ENCODE measurements at regions not wholly inside any gene's neighbourhood (a gene's known extent, or its start where the extent isn't known, plus 50 kb on each side); places are given as distances from the start of the nearest gene placed in this dataset.

GRCh38 chr12:42696406-42697149 is 107.0 kb upstream of the PRICKLE1 start:
- peak; percentile 77 for ATAC-seq
- Histone ChIP-seq H3K9me3 (no peaks in the 10 kb centered on the region), H3K4me3 (no peak overlapping the region), H3K36me3 (no peaks in the 10 kb centered on the region), H3K27ac (peak overlapping the region in 3 of 4 donors; percentile 21 to 46 (median 42)), H3K4me1 (no peaks in the 10 kb centered on the region), H3K27me3 (no peaks in the 10 kb centered on the region)
- 42 to 54% methylated on average over 9 to 10 of the region's 10 CpGs for WGBS, 2 donors (ENCODE audit: low coverage in 1 of 2)
- TF ChIP-seq EP300 (IDR thresholded peaks at IDR 0.05) (no peak), POLR2A (IDR thresholded peaks at IDR 0.05) (no peak), POLR2AphosphoS5 (IDR thresholded peaks at IDR 0.05) (peak; percentile 84)

GRCh38 chr12:42695490-42695995 is 106.0 kb upstream of the PRICKLE1 start:
- Histone ChIP-seq H3K9me3 (no peaks in the 10 kb centered on the region), H3K36me3 (no peaks in the 10 kb centered on the region), H3K27ac (peak overlapping the region in 1 of 4 donors; percentile 42), H3K27me3 (no peaks in the 10 kb centered on the region), H3K4me1 (no peaks in the 10 kb centered on the region), H3K4me3 (no peak overlapping the region)
- WGBS, 2 donors (ENCODE audit: low coverage in 1 of 2): 87 to 94% methylated on average over 2 to 5 of the region's 5 CpGs
- no peak for ATAC-seq
- no peak for TF ChIP-seq POLR2A (IDR thresholded peaks at IDR 0.05)

GRCh38 chr12:42692749-42693148 is 103.2 kb upstream of the PRICKLE1 start:
- no peak for TF ChIP-seq POLR2AphosphoS5 (IDR thresholded peaks at IDR 0.05)
- no peak for TF ChIP-seq EP300 (IDR thresholded peaks at IDR 0.05)
- TF ChIP-seq CTCF (IDR thresholded peaks at IDR 0.05): no peak
- TF ChIP-seq POLR2A (IDR thresholded peaks at IDR 0.05): no peak
- Histone ChIP-seq H3K36me3 (no peaks in the 10 kb centered on the region), H3K27ac (no peak overlapping the region), H3K4me1 (no peaks in the 10 kb centered on the region), H3K27me3 (no peaks in the 10 kb centered on the region), H3K4me3 (no peak overlapping the region), H3K9me3 (no peaks in the 10 kb centered on the region)
- no peak for ATAC-seq

- no peak overlapping the region for H3K27ac ChIP-seq
- no peaks in the 10 kb centered on the region for H3K4me1 ChIP-seq
- H3K9me3 ChIP-seq: no peaks in the 10 kb centered on the region
- WGBS, 2 donors (ENCODE audit: low coverage in 1 of 2): 73 to 89% methylated on average over 6 to 7 of the region's 8 CpGs
- TF ChIP-seq CTCF (IDR thresholded peaks at IDR 0.05) (no peak), POLR2A (IDR thresholded peaks at IDR 0.05) (no peak), EP300 (IDR thresholded peaks at IDR 0.05) (no peak)
- no peaks in the 10 kb centered on the region for H3K36me3 ChIP-seq
- H3K4me3 ChIP-seq: no peak overlapping the region
- H3K27me3 ChIP-seq: no peaks in the 10 kb centered on the region
- ATAC-seq: no peak
These were observed 102.5 kb upstream of the PRICKLE1 start for GRCh38 chr12:42691991-42692557.

GRCh38 chr12:42690264-42690663 is 100.7 kb upstream of the PRICKLE1 start:
- no peaks in the 10 kb centered on the region for H3K9me3 ChIP-seq
- no peak for ATAC-seq
- H3K27me3 ChIP-seq: no peaks in the 10 kb centered on the region
- H3K27ac ChIP-seq: no peak overlapping the region
- H3K36me3 ChIP-seq: no peaks in the 10 kb centered on the region
- 90 to 100% methylated on average over 2 of the region's 2 CpGs for WGBS, 2 donors (ENCODE audit: low coverage in 1 of 2)
- TF ChIP-seq EP300 (IDR thresholded peaks at IDR 0.05) (no peak), POLR2A (IDR thresholded peaks at IDR 0.05) (no peak), POLR2AphosphoS5 (IDR thresholded peaks at IDR 0.05) (no peak), CTCF (IDR thresholded peaks at IDR 0.05) (no peak)
- no peaks in the 10 kb centered on the region for H3K4me1 ChIP-seq
- H3K4me3 ChIP-seq: no peak overlapping the region

- no peak for ATAC-seq
- no peak overlapping the region for H3K4me3 ChIP-seq
- WGBS, 2 donors (ENCODE audit: low coverage in 1 of 2): 67 to 73% methylated on average over 1 of the region's 1 CpG
- no peak for TF ChIP-seq POLR2AphosphoS5 (IDR thresholded peaks at IDR 0.05)
- TF ChIP-seq EP300 (IDR thresholded peaks at IDR 0.05): no peak
- TF ChIP-seq CTCF (IDR thresholded peaks at IDR 0.05): no peak
- no peak for TF ChIP-seq POLR2A (IDR thresholded peaks at IDR 0.05)
- no peaks in the 10 kb centered on the region for H3K27me3 ChIP-seq
- no peak overlapping the region for H3K27ac ChIP-seq
- no peaks in the 10 kb centered on the region for H3K9me3 ChIP-seq
- no peaks in the 10 kb centered on the region for H3K36me3 ChIP-seq
- H3K4me1 ChIP-seq: no peaks in the 10 kb centered on the region
These were observed 100.2 kb upstream of the PRICKLE1 start for GRCh38 chr12:42689699-42690098.
